ENCODE measurements at regions not wholly inside any gene's neighbourhood (a gene's known extent, or its start where the extent isn't known, plus 50 kb on each side); places are given as distances from the start of the nearest gene placed in this dataset.
"Not testable (repeated sequence)": the region's sequence is repeated elsewhere in the genome, so short reads cannot be mapped to it uniquely, and the experiment has no call there.

- not testable (repeated sequence) for H3K4me1 ChIP-seq (ENCODE audit: insufficient read depth, low read length); H3K23ac ChIP-seq (ENCODE audit: insufficient read length, low read depth, low read length); H4K5ac ChIP-seq (ENCODE audit: insufficient read length, low read depth, low read length); H4K8ac ChIP-seq (replicated peaks; ENCODE audit: insufficient read length, low read depth, low read length); H3K79me1 ChIP-seq (ENCODE audit: insufficient read depth, low read depth, low read length, poor library complexity, severe bottlenecking); H3K4me2 ChIP-seq (ENCODE audit: insufficient read depth, insufficient read length, low read length); H3K4ac ChIP-seq (ENCODE audit: low read depth, low read length); H2AK5ac ChIP-seq (ENCODE audit: insufficient read length, low read length); H3K27ac ChIP-seq (ENCODE audit: insufficient read length, low read depth, low read length); H3K9me3 ChIP-seq (ENCODE audit: control insufficient read depth, low read depth, low read length); H2BK15ac ChIP-seq (ENCODE audit: low read depth, low read length); H3K9ac ChIP-seq (ENCODE audit: extremely low read depth, insufficient read length, low read length); H2BK20ac ChIP-seq (ENCODE audit: low read depth, low read length, poor library complexity, severe bottlenecking); H3K14ac ChIP-seq (ENCODE audit: insufficient read depth, low read length); H2BK120ac ChIP-seq (ENCODE audit: low read depth, low read length, poor library complexity, severe bottlenecking); H3K4me1 Mint-ChIP-seq; H3K36me3 Mint-ChIP-seq (ENCODE audit: insufficient read depth in 1 of 3, low read depth in 3 of 3); H2BK5ac ChIP-seq (ENCODE audit: insufficient read length, low read length); H3K18ac ChIP-seq (ENCODE audit: insufficient read length, low read depth, low read length); H4K91ac ChIP-seq (ENCODE audit: insufficient read length, low read depth, low read length); H2AFZ ChIP-seq (ENCODE audit: low read length); H3K56ac ChIP-seq (ENCODE audit: insufficient read length, low read depth, low read length); H3K27me3 Mint-ChIP-seq (ENCODE audit: low read depth); H3T11ph ChIP-seq (ENCODE audit: low read length); H3K4me3 Mint-ChIP-seq; DNase-seq; H3K27ac Mint-ChIP-seq; H3K23me2 ChIP-seq (ENCODE audit: insufficient read length, low read depth, low read length, poor library complexity, severe bottlenecking); H3K27me3 ChIP-seq (ENCODE audit: insufficient read depth, low read length); H2BK12ac ChIP-seq (ENCODE audit: insufficient read length, low read depth, low read length); H4K20me1 ChIP-seq (ENCODE audit: control insufficient read depth, insufficient read depth, insufficient read length); H3K79me2 ChIP-seq (ENCODE audit: insufficient read depth, low read length)
- WGBS (ENCODE audit: extremely low coverage, insufficient read length, low lambda C conversion rate) = no CpG with 5 or more reads among the region's 36 CpGs
- peaks cover 6 to 16% of the 10 kb centered on the region in 2 experiments for H3K9me3 Mint-ChIP-seq
Measured at GRCh38 chr16:88184566-88185355, 198.0 kb upstream of the ZNF469 start.

DNA sequence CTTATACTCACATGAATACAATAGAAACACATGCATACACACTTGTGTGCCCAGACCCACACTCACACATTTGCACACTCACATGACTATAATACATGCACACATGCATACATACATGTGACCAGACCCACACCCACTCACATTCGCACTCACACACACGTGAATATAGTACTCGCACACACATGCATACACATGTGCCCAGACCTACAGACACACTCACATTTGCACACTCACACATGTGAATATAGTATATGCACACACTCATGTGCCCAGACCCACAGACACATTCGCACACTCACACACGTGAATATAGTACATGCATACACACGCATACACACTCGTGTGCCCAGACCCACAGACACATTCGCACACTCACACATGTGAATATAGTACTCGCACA, 197.4 kb upstream of the ZNF469 start:
- H2BK20ac ChIP-seq (ENCODE audit: low read depth, low read length, poor library complexity, severe bottlenecking); H3K4ac ChIP-seq (ENCODE audit: low read depth, low read length); H3T11ph ChIP-seq (ENCODE audit: low read length); H3K36me3 Mint-ChIP-seq (ENCODE audit: insufficient read depth in 1 of 3, low read depth in 3 of 3); H2AFZ ChIP-seq (ENCODE audit: low read length); H4K91ac ChIP-seq (ENCODE audit: insufficient read length, low read depth, low read length); H4K8ac ChIP-seq (replicated peaks; ENCODE audit: insufficient read length, low read depth, low read length); H3K27ac ChIP-seq (ENCODE audit: insufficient read length, low read depth, low read length); H3K4me1 Mint-ChIP-seq; H3K4me2 ChIP-seq (ENCODE audit: insufficient read depth, insufficient read length, low read length); H2BK5ac ChIP-seq (ENCODE audit: insufficient read length, low read length); H3K79me1 ChIP-seq (ENCODE audit: insufficient read depth, low read depth, low read length, poor library complexity, severe bottlenecking); H4K20me1 ChIP-seq (ENCODE audit: control insufficient read depth, insufficient read depth, insufficient read length); H3K4me3 Mint-ChIP-seq; H2BK12ac ChIP-seq (ENCODE audit: insufficient read length, low read depth, low read length); H3K27me3 ChIP-seq (ENCODE audit: insufficient read depth, low read length); H3K56ac ChIP-seq (ENCODE audit: insufficient read length, low read depth, low read length); H3K4me1 ChIP-seq (ENCODE audit: insufficient read depth, low read length); H3K79me2 ChIP-seq (ENCODE audit: insufficient read depth, low read length); H2AK5ac ChIP-seq (ENCODE audit: insufficient read length, low read length); H4K5ac ChIP-seq (ENCODE audit: insufficient read length, low read depth, low read length); H3K27ac Mint-ChIP-seq; H3K18ac ChIP-seq (ENCODE audit: insufficient read length, low read depth, low read length); H3K9me3 ChIP-seq (ENCODE audit: control insufficient read depth, low read depth, low read length); H3K23me2 ChIP-seq (ENCODE audit: insufficient read length, low read depth, low read length, poor library complexity, severe bottlenecking); H3K14ac ChIP-seq (ENCODE audit: insufficient read depth, low read length); H2BK120ac ChIP-seq (ENCODE audit: low read depth, low read length, poor library complexity, severe bottlenecking); H2BK15ac ChIP-seq (ENCODE audit: low read depth, low read length); H3K9ac ChIP-seq (ENCODE audit: extremely low read depth, insufficient read length, low read length); H3K23ac ChIP-seq (ENCODE audit: insufficient read length, low read depth, low read length); DNase-seq: not testable (repeated sequence)
- H3K9me3 Mint-ChIP-seq = peaks cover 10 to 21% of the 10 kb centered on the region in 2 experiments
- peaks cover 11% of the 10 kb centered on the region for H3K27me3 Mint-ChIP-seq (ENCODE audit: low read depth)
- WGBS (ENCODE audit: extremely low coverage, insufficient read length, low lambda C conversion rate) = no CpG with 5 or more reads among the region's 9 CpGs

Measured in H9 (cell line).